ENCODE measurements at regions not wholly inside any gene's neighbourhood (a gene's known extent, or its start where the extent isn't known, plus 50 kb on each side); places are given as distances from the start of the nearest gene placed in this dataset.

GRCh38 chr15:98160236-98160635 is 199.7 kb downstream of the ARRDC4 start:
- Histone ChIP-seq H3K36me3 (no peaks in the 10 kb centered on the region), H3K27me3 (peaks cover 0 to 3% (median 0%) of the 10 kb centered on the region in 4 donors), H3K4me1 (no peaks in the 10 kb centered on the region), H3K9me3 (no peaks in the 10 kb centered on the region), H3K4me3 (no peak overlapping the region), H3K27ac (no peak overlapping the region)
- DNase-seq = no peak
- 20 to 50% methylated on average over 5 to 8 of the region's 8 CpGs for WGBS, 2 donors
- intact Hi-C loops (cut with DNase I) = no loop called here
- TF ChIP-seq CTCF (IDR thresholded peaks at IDR 0.05) = no peak
- no peak for TF ChIP-seq POLR2A (IDR thresholded peaks at IDR 0.05)

GRCh38 chr15:98163319-98164045 is 203.0 kb downstream of the ARRDC4 start:
- no peaks in the 10 kb centered on the region for H3K4me1 ChIP-seq
- no peak overlapping the region for H3K27ac ChIP-seq
- 81 to 91% methylated on average over 7 to 16 of the region's 23 CpGs for WGBS, 2 donors
- TF ChIP-seq CTCF (IDR thresholded peaks at IDR 0.05) = no peak
- no peak for TF ChIP-seq POLR2A (IDR thresholded peaks at IDR 0.05)
- DNase-seq = no peak
- no peaks in the 10 kb centered on the region for H3K9me3 ChIP-seq
- peaks cover 0 to 4% (median 0%) of the 10 kb centered on the region in 4 donors for H3K27me3 ChIP-seq
- intact Hi-C loops (cut with DNase I) = no loop called here
- H3K4me3 ChIP-seq = no peak overlapping the region
- H3K36me3 ChIP-seq = no peaks in the 10 kb centered on the region

GRCh38 chr15:98164571-98164970 is 204.1 kb downstream of the ARRDC4 start:
- Histone ChIP-seq H3K27ac (no peak overlapping the region), H3K27me3 (peaks cover 0 to 4% (median 0%) of the 10 kb centered on the region in 4 donors), H3K4me1 (no peaks in the 10 kb centered on the region), H3K36me3 (no peaks in the 10 kb centered on the region), H3K9me3 (no peaks in the 10 kb centered on the region), H3K4me3 (no peak overlapping the region)
- TF ChIP-seq CTCF (IDR thresholded peaks at IDR 0.05) (no peak), POLR2A (IDR thresholded peaks at IDR 0.05) (no peak)
- WGBS, 2 donors = 11 to 41% methylated on average over 1 of the region's 1 CpG
- intact Hi-C loops (cut with DNase I) = no loop called here
- no peak for DNase-seq

DNA sequence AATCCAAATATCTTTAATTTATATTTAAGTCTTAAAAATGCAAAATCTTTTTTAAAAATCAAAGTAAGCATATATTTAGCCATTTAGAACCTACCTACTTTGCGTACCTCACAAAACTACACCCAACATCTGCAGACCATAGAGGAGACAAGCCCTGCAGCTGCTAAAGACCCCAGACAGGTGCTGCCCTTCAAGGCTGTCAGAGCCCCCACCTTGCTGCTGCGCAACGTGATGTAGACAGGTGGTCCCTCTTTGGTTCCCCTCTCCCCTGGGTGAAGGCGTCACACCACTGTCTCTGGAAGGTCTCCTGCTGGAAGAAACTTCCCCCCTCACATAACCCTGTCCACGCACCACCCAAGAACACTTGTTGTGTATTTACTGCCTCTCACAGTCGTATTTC is 204.5 kb downstream of the ARRDC4 start:
- H3K9me3 ChIP-seq = no peaks in the 10 kb centered on the region
- no peak for TF ChIP-seq POLR2A (IDR thresholded peaks at IDR 0.05)
- TF ChIP-seq CTCF (IDR thresholded peaks at IDR 0.05) = no peak
- WGBS, 2 donors = 70 to 85% methylated on average over 6 of the region's 6 CpGs
- H3K27ac ChIP-seq = no peak overlapping the region
- H3K27me3 ChIP-seq = peaks cover 0 to 4% (median 0%) of the 10 kb centered on the region in 4 donors
- H3K4me1 ChIP-seq = no peaks in the 10 kb centered on the region
- no peak for DNase-seq
- H3K36me3 ChIP-seq = no peaks in the 10 kb centered on the region
- intact Hi-C loops (cut with DNase I) = no loop called here
- H3K4me3 ChIP-seq = no peak overlapping the region

DNA sequence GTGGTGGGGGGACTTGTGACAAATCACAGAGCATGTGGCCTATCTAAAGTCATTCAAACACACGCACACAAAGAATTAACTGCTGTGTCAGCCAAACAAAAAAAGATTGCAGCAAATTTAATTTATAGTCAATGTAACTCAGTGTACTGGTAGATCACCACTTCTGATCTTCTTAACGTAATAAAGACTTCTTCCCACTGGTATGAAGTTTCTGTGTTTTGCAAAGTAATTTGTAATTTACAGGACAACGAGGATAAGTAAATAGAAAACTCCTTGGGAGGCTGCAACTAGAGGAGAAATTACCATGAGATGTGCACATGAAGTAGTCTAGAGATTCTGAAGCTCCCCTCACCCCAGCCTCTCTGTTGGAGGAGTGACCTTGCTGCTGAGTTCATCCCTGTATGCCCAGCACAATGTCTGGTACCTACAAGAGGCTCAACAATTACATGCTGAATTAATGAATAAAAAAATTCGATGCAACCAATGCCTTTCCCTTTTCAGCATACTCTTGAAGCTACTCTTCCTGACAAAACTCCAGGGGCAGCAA is 207.3 kb downstream of the ARRDC4 start:
- intact Hi-C loops (cut with DNase I) = no loop called here
- H3K9me3 ChIP-seq = no peaks in the 10 kb centered on the region
- H3K27me3 ChIP-seq = peaks cover 0 to 4% (median 0%) of the 10 kb centered on the region in 4 donors
- no peak overlapping the region for H3K4me3 ChIP-seq
- TF ChIP-seq CTCF (IDR thresholded peaks at IDR 0.05) (no peak), POLR2A (IDR thresholded peaks at IDR 0.05) (no peak)
- H3K4me1 ChIP-seq = no peaks in the 10 kb centered on the region
- H3K36me3 ChIP-seq = no peaks in the 10 kb centered on the region
- H3K27ac ChIP-seq = no peak overlapping the region
- DNase-seq = no peak
- WGBS, 2 donors = 62 to 71% methylated on average over 3 to 4 of the region's 4 CpGs

All from esophagus squamous epithelium (tissue), 5 donors.